Stomach (tissue), 4 donors: ENCODE measurements at regions not wholly inside any gene's neighbourhood (a gene's known extent, or its start where the extent isn't known, plus 50 kb on each side); places are given as distances from the start of the nearest gene placed in this dataset.

Source experiments
- CTCF ChIP-seq, 7 experiments: fragments of 450-650 bp in 4 of 7; fragments of 200-600 bp in 3 of 7; sonication (generic) in 3 of 7; IDR thresholded peaks; one replicate each; pipeline ENCODE4 v1.5.1; 2016 to 2019; ENCODE audit warnings: antibody characterized with exemption in 7 of 7, control low read depth in 2 of 7, mild to moderate bottlenecking in 1 of 7
- POLR2AphosphoS5 ChIP-seq, 3 donors: sonication (generic); formaldehyde crosslinking; IDR thresholded peaks; one replicate each; pipeline ENCODE4 v1.6.1; 2016; ENCODE audit warnings: antibody characterized with exemption in 3 of 3

- TF ChIP-seq CTCF (IDR thresholded peaks at IDR 0.05) = no peak
- no peak for TF ChIP-seq POLR2AphosphoS5 (IDR thresholded peaks at IDR 0.05)
Measured at GRCh38 chrX:38862100-38862499, 60.8 kb downstream of the MID1IP1 start.
